KMS-11 (cell line): ENCODE measurements at regions not wholly inside any gene's neighbourhood (a gene's known extent, or its start where the extent isn't known, plus 50 kb on each side); places are given as distances from the start of the nearest gene placed in this dataset.

Source experiments
- H2AFZ ChIP-seq: fragments of 200-600 bp; sonication (generic); 2 replicates; pipeline ENCODE4 v1.6.1; 2016; ENCODE audit warnings: antibody characterized with exemption, mixed run types, low read depth
- H3K27ac ChIP-seq: fragments of 200-600 bp; sonication (generic); 2 replicates; pipeline ENCODE4 v1.6.1; 2016; ENCODE audit warnings: mild to moderate bottlenecking, mixed run types
- H3K27me3 ChIP-seq: fragments of 200-600 bp; sonication (generic); 2 replicates; pipeline ENCODE4 v1.6.1; 2017; ENCODE audit warnings: mild to moderate bottlenecking, low read depth, mixed run types, moderate library complexity; ENCODE audit not compliant: insufficient read depth
- H3K36me3 ChIP-seq: fragments of 200-600 bp; sonication (generic); 2 replicates; pipeline ENCODE4 v1.6.1; 2017; ENCODE audit warnings: mild to moderate bottlenecking, mixed run types; ENCODE audit not compliant: insufficient read depth
- H3K4me1 ChIP-seq: fragments of 200-600 bp; sonication (generic); 2 replicates; pipeline ENCODE4 v1.6.1; 2016; ENCODE audit warnings: mild to moderate bottlenecking, low read depth, mixed run types; ENCODE audit not compliant: poor library complexity, severe bottlenecking
- H3K4me2 ChIP-seq: fragments of 200-600 bp; sonication (generic); 2 replicates; pipeline ENCODE4 v1.7.0; 2016; ENCODE audit warnings: mild to moderate bottlenecking, mixed run types
- H3K4me3 ChIP-seq: fragments of 200-600 bp; sonication (generic); IDR thresholded peaks from 2 replicates; pipeline ENCODE4 v1.6.1; 2017; ENCODE audit warnings: low read depth, low read length, mixed read lengths; ENCODE audit not compliant: insufficient read depth
- H3K79me2 ChIP-seq: fragments of 200-600 bp; sonication (generic); 2 replicates; pipeline ENCODE4 v1.6.1; 2016; ENCODE audit warnings: low read depth, mixed run types; ENCODE audit not compliant: insufficient read depth
- H3K9ac ChIP-seq: fragments of 200-600 bp; sonication (generic); 2 replicates; pipeline ENCODE4 v1.6.1; 2016; ENCODE audit warnings: mild to moderate bottlenecking, mixed run types
- H4K20me1 ChIP-seq: fragments of 200-600 bp; sonication (generic); 2 replicates; pipeline ENCODE4 v1.6.1; 2016; ENCODE audit warnings: mild to moderate bottlenecking, mixed run types; ENCODE audit not compliant: insufficient read depth
- TF ChIP-seq, protein P1 (sequence below): fragments of 200-600 bp; sonication (generic); conservative IDR thresholded peaks from 2 replicates; pipeline ENCODE4 v1.6.1; 2017; ENCODE audit warnings: low read depth, mild to moderate bottlenecking, antibody characterized with exemption, low read length, moderate library complexity, mixed read lengths

- H3K27ac ChIP-seq = no peak overlapping the region
- H3K79me2 ChIP-seq = no peaks in the 10 kb centered on the region
- H3K4me3 ChIP-seq = no peak overlapping the region
- H3K4me2 ChIP-seq = no peak overlapping the region
- H3K4me1 ChIP-seq = no peaks in the 10 kb centered on the region
- no peak overlapping the region for H3K9ac ChIP-seq
- no peak overlapping the region for H2AFZ ChIP-seq
- TF ChIP-seq, protein P1, sequence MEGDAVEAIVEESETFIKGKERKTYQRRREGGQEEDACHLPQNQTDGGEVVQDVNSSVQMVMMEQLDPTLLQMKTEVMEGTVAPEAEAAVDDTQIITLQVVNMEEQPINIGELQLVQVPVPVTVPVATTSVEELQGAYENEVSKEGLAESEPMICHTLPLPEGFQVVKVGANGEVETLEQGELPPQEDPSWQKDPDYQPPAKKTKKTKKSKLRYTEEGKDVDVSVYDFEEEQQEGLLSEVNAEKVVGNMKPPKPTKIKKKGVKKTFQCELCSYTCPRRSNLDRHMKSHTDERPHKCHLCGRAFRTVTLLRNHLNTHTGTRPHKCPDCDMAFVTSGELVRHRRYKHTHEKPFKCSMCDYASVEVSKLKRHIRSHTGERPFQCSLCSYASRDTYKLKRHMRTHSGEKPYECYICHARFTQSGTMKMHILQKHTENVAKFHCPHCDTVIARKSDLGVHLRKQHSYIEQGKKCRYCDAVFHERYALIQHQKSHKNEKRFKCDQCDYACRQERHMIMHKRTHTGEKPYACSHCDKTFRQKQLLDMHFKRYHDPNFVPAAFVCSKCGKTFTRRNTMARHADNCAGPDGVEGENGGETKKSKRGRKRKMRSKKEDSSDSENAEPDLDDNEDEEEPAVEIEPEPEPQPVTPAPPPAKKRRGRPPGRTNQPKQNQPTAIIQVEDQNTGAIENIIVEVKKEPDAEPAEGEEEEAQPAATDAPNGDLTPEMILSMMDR = no peak
- no peaks in the 10 kb centered on the region for H3K27me3 ChIP-seq
- no peaks in the 10 kb centered on the region for H3K36me3 ChIP-seq
- H4K20me1 ChIP-seq = no peaks in the 10 kb centered on the region
These were observed 1468.1 kb downstream of the BRD1 start for GRCh38 chr22:48359613-48359965.

GRCh38 chr22:48358886-48359612 lies 1468.6 kb downstream of the BRD1 start:
- Histone ChIP-seq H2AFZ (no peak overlapping the region), H3K4me2 (no peak overlapping the region), H3K27ac (no peak overlapping the region), H3K4me1 (no peaks in the 10 kb centered on the region), H3K36me3 (no peaks in the 10 kb centered on the region), H3K27me3 (no peaks in the 10 kb centered on the region), H3K79me2 (no peaks in the 10 kb centered on the region), H3K9ac (no peak overlapping the region), H3K4me3 (no peak overlapping the region), H4K20me1 (no peaks in the 10 kb centered on the region)
- TF ChIP-seq, protein P1 = no peak

- TF ChIP-seq, protein P1 = no peak
These were observed 1469.7 kb downstream of the BRD1 start for GRCh38 chr22:48357961-48358360.

DNA sequence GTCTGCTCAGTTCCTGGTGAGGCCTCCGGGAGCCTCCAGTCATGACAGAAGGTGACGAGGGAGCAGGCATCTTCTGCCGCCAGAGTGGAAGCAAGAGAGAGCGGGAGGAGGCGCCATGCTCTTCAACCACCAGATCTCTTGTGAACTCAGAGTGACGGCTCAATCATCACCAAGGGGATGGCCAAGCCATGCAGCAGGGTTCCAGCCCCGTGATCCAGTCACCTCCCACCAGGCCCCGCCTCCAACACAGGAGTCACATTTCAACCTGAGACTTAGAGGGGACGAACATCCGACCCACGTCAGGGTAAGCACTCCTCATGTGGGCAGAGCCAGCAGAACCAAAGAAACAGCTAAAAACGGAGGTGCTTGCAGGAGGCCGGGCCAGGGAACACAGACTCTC lies 1470.5 kb downstream of the BRD1 start:
- Histone ChIP-seq H4K20me1 (no peaks in the 10 kb centered on the region), H3K4me3 (no peak overlapping the region), H3K36me3 (no peaks in the 10 kb centered on the region), H3K79me2 (no peaks in the 10 kb centered on the region), H3K27me3 (no peaks in the 10 kb centered on the region), H2AFZ (no peak overlapping the region), H3K9ac (no peak overlapping the region), H3K4me1 (no peaks in the 10 kb centered on the region), H3K4me2 (no peak overlapping the region), H3K27ac (no peak overlapping the region)
- TF ChIP-seq, protein P1 = no peak

More at GRCh38 chr22:48357961-48358360, 1469.7 kb downstream of the BRD1 start:
- H3K36me3 ChIP-seq = no peaks in the 10 kb centered on the region
- H2AFZ ChIP-seq = no peak overlapping the region
- no peaks in the 10 kb centered on the region for H3K4me1 ChIP-seq
- H4K20me1 ChIP-seq = no peaks in the 10 kb centered on the region
- no peaks in the 10 kb centered on the region for H3K79me2 ChIP-seq
- H3K9ac ChIP-seq = no peak overlapping the region
- H3K4me3 ChIP-seq = no peak overlapping the region
- H3K4me2 ChIP-seq = no peak overlapping the region
- no peak overlapping the region for H3K27ac ChIP-seq
- H3K27me3 ChIP-seq = no peaks in the 10 kb centered on the region
